HG03066 (cell line): ENCODE measurements at regions not wholly inside any gene's neighbourhood (a gene's known extent, or its start where the extent isn't known, plus 50 kb on each side); places are given as distances from the start of the nearest gene placed in this dataset.

Experiments
- ATAC-seq: cut with Tn5 transposase; IDR thresholded peaks from one replicate; pipeline ENCODE4 v1.9.1; 2021; ENCODE audit warnings: low read depth; ENCODE audit not compliant: unreplicated experiment

DNA sequence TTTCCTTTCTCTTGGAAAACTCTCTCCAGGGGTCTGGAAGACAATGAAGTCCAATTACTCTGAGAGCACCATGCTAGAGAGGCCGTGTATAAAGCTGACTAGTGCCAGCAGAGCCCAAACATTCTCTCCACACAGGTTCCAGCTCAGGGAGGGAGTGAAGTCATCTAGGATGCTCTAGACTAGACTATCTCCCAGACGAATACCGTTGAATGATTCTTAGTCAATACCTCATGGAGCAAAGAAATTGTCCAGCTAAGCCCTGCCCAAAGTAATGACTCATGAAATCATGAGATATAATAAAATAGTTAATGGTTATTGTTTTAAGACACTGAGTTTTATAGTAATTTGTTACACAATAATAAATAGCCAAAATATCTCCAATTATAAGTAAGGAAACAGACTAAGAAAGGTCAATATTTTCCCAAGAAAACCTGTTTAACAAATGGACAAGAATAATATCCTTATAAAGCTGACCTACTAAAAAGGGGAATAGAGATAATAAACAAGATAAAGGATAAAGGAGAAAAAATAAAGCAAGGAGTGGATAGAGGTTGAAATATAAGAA lies 163.9 kb upstream of the LRRC7 start:
- ATAC-seq = no peak

DNA sequence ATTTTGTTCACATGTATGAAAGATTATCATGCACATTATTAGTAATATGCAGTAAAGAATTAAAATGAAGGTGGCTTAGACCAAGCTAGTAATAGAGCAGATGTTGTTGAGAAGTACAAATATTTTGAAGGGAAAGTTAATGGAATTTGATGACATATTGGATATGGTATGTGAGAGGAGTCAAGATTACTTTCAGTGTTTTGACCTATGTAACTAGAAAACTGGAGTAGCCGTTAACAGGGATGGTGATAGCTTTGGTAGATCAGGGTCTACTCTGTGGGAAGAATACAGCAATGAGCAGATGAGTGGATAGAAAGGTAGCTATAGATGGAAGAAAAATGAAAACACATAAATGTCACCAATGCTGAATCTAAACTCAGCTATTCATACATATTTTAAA lies 163.2 kb upstream of the LRRC7 start:
- ATAC-seq = no peak

DNA sequence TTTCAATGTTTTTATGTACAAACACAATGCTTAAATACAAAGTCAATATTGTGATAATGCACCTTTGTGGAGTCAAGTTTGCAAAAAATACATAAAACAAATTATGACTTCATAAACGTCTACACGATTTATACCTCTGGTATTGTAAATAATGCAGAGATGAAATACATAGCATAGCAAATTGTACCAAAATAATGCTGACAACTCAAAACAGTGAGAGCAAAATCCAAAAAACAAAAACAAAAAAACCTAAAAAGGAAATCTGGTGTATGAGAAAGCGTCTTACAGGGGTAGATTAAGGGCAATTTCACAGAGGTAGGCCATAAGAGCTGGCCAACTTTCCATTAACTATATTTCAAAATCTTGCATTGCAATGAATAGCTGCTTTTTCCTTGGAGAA lies 161.5 kb upstream of the LRRC7 start:
- ATAC-seq = no peak

DNA sequence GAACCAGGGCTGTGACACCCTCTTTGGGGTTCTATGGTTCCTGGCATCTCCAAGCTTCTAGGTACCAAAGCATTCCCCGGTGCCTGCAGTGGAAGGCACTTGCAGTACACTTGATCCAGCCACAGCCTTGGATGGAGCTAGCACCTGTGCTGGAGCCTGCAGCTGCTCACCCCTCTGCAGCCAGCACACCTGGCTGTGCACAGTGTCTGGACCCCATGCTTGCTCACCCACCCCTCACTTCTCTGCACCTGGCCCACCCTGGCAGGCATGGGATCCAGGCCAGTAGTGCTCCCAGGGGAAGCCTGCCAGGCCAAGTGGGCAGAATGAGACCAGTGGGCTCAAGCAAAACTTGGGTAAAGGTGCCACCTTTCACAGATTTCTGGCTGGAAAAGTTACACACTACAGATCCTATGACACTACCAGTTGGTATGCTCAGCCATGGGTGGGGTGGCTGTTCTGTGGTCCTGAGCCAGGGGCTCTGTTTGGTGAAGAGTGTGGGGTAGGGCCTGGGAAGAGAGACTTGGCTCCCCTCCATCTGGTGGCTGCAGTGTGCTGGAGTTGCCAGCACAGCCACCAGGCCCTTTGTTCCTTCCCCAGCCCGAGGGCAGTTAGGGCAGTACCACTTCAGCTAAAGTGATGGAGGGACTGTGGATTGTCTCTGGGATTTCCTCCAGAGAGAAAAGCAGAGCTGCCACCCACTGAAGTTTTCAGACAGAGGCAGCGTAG lies 157.8 kb upstream of the LRRC7 start:
- no peak for ATAC-seq

DNA sequence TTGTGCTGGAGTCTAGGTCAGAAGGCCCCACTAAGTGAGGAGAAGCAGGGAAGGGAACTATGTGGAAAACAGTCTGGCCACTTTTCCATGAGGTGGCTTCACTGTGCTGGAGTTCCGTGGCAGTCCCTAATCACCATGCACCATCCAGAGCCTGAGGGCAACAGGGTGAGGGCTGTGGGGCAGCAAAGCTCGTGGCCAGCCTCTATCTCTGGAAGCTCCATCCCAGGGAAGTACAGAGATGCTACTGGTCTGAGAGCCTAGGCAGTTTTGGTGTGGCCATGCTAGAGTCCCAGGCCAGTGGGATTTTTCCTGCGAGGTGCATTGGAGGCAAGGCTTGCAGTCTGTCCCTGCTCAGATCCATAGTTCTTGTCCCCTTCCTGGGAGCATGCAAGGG lies 157.3 kb upstream of the LRRC7 start:
- ATAC-seq = no peak

DNA sequence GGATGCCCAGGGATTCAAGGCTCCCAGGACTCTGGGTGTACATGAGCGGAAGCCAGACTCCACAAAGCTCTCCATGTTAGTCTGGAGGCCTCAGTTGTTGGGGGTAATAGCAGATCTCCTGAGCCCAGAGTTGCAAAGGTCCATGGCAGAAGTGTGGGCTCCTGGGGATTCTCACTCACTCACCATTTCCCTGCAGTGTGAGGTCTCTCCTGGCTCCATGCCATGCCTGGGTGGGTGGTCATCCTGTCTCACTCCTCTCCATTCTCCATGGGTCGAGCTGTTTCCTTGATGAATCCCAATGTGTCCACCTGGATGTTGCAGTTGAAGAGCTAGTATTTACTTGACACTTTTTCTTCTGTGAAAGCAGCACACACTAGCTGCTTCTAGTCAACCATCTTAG lies 156.8 kb upstream of the LRRC7 start:
- ATAC-seq = no peak

DNA sequence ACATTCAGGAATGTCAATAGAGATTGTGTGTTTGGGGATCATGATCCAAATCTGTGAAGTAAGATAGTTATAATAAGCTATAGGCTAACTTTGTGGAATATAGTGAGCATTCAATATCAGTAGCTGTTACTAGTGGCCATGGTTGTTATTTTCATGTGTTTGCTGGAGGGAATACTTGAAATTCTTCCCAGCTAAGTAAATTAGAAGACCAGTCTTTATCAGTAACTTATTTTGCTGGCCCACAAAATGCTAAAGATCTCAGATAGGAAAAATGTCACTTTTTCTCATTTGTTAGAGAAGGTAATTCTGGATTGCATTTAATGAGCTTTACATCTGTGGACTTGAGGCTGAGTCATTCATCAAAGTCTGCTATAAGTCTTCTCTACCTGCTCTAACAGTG lies 156.1 kb upstream of the LRRC7 start:
- no peak for ATAC-seq

DNA sequence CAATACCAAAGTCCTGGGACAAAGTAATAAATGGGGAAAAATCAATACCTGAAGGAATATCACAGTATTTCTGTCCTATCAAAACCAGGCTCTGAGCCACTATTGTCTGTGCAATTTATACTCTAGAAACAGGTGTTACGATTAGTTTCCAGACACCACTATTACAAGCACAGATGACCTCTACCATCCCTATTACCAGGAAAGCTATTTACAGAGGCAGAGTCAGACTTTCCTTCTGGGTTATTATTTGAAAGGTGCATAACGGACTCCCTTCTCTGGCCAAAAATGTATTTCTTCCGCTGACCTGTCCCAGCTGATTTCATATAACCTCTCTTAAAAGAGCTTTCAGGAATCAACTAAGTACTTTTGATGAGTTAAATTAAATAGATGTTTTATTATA lies 154.6 kb upstream of the LRRC7 start:
- ATAC-seq = no peak

DNA sequence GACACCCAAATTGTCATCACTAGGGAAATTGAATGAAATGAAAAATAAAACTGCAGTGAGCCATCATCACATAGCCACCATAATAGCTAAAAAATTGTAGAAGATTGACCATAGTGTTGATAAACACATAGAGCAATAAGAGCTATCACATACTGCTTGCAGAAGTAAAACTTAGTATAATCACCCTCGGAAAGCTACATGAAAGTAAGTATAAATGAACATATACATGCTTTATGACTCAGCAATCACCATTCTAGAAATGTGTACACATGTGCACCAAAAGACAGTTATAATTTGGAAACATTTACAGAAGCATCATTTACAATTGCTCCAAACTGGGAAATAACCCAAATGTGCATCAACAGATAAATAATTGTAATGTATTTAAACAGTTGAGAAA lies 153.1 kb upstream of the LRRC7 start:
- ATAC-seq = no peak

DNA sequence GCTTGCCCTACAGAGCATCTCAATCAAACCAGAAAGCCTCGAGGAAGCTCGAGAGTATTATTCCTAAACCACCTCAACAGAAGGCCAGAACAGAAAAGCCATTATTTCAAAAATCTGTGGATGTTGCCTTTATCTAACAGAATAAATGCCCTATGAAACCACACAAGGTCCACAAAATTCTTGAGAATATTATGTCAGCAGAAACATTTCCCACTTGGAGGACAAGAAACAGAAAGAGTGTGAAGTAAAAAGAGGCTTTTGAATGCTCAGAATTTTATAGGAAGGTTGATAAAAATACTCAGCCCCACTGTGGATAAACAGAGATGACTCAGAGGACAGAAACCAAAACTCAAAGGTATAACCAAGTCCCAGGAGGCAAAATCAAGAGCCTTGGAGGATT lies 146.4 kb upstream of the LRRC7 start:
- no peak for ATAC-seq

DNA sequence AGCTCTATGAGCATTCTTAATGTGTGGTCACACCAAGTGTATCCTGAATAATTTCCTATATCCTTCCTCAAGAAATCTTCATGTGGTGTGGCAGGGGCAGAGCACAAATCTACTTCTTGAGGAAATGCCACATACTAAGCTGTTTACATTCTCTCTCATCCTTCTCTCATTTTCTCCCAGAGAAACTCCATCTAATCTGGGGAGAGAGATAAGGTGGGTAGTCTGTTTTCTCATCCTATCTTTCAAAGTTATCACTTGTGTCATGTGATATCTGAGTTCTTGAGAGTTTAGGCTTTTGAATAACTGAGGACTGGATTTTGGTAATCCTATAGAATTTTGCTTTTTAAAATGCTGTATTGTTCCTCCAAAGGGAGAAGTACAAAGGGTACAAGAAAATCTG lies 141.9 kb upstream of the LRRC7 start:
- no peak for ATAC-seq

DNA sequence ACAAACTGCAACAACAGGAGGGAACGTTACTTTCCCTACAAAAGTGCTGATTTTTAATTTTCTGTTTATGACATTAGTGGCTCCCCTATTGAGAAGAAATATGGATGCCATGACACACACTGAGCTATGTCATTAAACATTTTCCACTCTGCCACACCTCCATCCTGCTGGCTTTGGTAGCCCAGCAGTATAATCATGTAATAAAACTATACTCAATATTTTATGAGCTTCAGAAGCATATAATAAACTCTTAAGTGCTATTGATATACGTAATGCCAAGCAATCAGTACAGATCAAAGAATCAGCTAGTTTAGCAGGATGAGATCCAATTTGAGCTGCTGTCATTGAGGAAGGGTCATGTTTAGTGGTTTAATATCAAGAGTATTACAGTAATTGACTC lies 141.3 kb upstream of the LRRC7 start:
- no peak for ATAC-seq

DNA sequence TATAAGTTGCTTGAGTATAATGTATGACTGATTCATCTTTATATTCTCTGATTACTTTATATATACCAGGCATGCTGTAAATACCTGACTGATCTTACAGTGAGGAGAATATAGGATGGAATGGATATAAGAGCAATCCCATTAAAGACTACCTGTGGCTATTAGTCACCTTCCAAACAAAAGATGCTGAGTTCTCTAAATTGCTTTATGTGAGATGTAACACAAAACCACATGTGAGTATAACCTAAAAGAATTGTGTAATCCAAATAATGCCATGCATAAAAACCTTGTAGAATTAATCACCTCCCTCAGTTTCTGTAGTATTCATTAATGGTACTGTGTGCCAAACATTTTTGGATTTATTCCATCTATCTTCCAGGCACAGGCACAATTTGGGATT lies 134.6 kb upstream of the LRRC7 start:
- ATAC-seq = no peak

DNA sequence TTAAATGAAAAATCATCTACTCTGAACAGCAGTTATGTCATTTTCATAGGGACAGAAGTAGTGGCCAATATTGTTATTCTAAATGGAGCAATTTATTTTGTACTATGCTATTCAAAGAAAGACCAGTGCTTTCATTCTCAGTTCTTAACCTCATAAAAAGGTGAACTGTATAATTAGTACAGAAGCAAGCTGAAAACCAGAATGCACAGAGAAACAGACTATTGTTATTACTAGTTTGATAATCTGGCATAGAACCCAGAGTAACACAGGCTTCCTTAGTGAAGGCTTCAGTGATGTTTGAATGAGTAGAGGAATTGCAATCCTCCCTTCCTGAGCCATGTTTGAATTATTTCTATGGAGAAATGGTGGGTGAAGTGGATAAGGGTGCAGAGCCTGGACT lies 131.6 kb upstream of the LRRC7 start:
- no peak for ATAC-seq

DNA sequence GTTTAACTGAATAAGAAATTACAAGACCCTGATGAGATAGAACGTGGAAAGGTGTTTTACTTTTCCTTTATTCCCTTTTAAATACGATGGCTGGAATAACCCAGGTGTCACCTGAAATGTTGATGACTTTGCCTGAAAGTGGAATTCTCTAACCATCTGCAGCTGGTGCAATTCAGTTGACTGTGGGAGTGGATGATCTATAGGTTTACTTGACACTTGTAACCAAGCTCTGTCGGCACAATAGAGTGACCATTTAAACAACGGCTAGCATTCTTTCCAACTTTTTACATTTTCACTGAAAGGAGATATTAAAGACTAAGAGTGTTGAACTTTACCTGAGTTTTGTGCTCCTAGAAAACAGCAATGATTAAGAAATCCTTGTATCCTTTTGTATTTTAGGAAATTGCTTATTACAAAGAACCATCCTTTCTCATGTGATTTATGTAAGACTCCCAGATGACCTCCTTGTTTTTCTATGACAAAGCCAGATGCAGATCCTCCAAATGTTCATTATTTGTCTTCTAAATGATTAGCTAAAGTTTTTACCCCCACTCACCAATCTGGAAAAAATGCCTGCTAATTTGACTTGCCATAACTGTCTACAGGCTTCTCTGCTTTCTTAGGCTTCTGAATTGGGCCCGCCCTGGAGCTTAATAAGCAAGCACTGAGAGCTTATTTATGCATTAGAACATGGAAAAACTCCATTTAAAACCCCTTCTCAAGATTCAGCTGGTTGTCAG lies 129.5 kb upstream of the LRRC7 start:
- ATAC-seq = no peak

DNA sequence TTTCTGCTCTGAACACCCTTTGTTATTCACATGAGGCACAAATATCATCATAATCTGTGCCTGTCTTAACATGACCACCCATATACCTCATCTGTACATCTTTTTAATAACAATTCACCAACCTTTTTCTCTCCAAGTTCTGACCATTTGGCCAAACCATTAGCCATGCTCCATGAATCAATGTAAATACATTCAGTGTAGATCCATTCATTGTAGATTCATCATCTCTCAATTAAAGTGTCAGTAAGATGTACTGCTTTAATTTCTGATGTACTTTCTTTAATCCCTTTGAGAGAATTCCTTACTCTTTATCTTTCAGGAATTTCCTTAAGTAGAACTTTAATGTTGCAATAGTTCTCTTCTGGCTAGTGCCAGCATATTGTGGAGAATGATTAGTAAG lies 126.2 kb upstream of the LRRC7 start:
- no peak for ATAC-seq

DNA sequence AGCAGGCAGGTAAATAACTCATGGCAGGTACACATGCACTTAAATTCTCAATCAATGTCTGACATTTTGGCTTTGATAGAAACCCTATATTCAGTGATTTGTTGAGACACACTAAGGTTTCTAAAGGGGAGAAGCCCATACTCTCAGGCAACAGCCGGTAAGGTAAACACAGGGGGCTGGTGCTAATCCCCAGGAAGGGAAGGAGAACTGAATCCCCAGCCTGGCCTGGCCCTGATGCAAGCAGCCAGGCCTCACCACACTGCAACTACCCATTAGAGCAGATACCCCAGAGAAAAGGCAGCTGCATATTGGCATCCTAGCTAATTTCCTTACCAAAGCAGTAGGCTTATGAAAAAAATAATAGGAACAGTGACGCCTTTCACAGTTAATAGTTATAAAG lies 116.5 kb upstream of the LRRC7 start:
- no peak for ATAC-seq

DNA sequence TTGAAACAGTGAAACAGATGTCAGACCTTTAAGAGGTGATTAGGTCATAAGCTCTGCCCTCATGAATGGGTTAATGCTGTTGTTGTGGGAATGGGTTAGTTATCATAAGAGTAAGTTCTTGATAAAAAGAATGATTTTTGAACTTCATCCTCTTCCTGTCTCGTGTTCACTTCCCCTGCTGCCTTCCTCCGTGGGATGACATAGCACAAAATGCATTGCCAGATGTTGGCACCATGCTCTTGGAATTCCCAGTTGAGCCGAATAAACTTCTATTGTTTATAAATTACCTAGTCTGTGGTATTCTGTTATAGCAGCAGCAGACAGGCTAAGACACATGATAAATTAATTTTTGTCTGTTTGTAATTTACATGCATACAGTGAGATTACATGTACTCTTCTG lies 112.0 kb upstream of the LRRC7 start:
- no peak for ATAC-seq

DNA sequence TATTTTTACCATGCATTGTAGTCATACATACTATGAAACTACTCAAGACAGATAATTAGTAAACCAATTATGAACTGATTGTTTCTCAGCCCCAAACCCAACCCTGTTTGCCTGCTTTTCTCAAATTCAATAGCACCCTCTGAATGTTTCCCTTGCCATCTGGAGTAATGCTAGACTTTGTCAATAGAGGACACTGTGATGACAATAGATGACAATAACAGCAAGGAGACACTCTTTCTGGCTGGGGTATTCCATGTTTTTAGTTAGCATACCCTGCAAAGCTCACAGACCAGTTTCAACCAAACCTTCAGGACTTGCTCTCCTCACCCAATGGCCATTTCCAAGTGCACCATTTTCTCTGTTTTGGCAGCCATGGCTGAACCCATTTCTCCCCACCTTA lies 108.5 kb upstream of the LRRC7 start:
- no peak for ATAC-seq

DNA sequence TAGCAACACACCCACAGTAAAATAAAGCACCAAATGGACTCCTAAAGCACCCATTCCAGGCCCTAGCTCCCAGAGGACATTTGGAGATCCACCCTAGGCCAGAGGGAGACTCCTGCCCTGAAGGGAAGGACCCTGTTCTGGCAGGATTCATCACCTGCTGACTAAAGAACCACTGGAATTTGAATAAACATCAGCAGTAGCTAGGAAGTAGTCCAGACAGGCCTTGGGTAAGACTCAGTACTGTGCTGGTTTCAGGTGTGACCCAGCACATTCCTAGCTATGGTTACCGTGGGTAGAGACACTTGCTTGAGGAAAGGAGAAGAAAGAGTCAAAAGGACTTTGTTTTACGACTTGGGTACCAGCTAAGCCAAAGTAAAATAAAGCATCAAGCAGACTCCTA lies 92.7 kb upstream of the LRRC7 start:
- ATAC-seq = no peak

DNA sequence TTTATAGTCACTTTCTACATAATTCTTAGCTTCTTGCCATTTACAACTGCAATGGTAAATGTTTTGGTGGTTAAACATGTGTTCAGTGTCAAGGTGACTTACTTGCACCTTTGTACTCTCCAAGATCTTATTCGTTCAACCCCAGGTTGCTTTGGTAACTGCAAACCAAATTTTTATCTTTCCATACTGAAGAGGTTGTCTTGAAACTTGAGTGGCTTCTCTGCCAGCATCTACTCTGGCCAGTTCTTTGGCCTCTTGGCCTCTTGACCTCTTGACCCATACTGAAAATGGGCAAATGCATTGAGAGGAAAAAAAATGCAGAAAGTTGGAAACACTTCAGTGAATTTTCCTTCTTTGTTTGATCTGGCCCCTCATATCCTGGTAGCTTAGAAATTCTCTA lies 88.0 kb upstream of the LRRC7 start:
- ATAC-seq = no peak

DNA sequence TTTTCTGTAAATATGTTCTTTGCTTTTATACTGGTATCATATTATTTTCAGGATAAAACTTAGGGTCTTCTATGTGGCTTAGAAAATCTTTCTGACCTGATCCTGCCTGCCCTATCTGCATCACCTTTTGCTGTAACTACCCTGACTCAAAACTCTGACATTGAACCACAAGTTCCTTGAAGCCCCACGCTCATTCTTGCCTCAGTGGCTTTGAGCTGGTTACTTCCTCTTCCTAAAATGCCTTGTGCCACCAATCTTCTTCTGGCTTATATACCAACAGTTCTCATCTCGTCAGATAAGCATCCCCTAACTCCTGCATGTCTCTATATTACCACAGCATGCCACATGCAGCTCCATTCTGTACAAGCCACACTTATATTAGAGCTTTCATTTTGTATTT lies 84.5 kb upstream of the LRRC7 start:
- ATAC-seq = no peak
